ENCODE measurements at regions not wholly inside any gene's neighbourhood (a gene's known extent, or its start where the extent isn't known, plus 50 kb on each side); places are given as distances from the start of the nearest gene placed in this dataset.

- no peak for TF ChIP-seq POLR2A (IDR thresholded peaks at IDR 0.05; ENCODE audit: low read length)
- no peak for TF ChIP-seq GATA1 (IDR thresholded peaks at IDR 0.05; ENCODE audit: low read depth, low read length)
- no peak for DNase-seq
These were observed 1331.7 kb upstream of the WWC1 start for GRCh38 chr5:166959766-166960165.

GRCh38 chr5:166961028-166961427 is 1330.4 kb upstream of the WWC1 start:
- no peak for DNase-seq
- TF ChIP-seq POLR2A (IDR thresholded peaks at IDR 0.05; ENCODE audit: low read length) (no peak), GATA1 (IDR thresholded peaks at IDR 0.05; ENCODE audit: low read depth, low read length) (no peak)

- TF ChIP-seq GATA1 (IDR thresholded peaks at IDR 0.05; ENCODE audit: low read depth, low read length) = no peak
- no peak for TF ChIP-seq POLR2A (IDR thresholded peaks at IDR 0.05; ENCODE audit: low read length)
- no peak for DNase-seq
These were observed 1329.5 kb upstream of the WWC1 start for GRCh38 chr5:166961913-166962312.

- no peak for DNase-seq
These were observed 1329.0 kb upstream of the WWC1 start for GRCh38 chr5:166962461-166962860.

GRCh38 chr5:166963596-166963995 is 1327.8 kb upstream of the WWC1 start:
- DNase-seq = no peak
- no peak for TF ChIP-seq GATA1 (IDR thresholded peaks at IDR 0.05; ENCODE audit: low read depth, low read length)
- no peak for TF ChIP-seq POLR2A (IDR thresholded peaks at IDR 0.05; ENCODE audit: low read length)

More at GRCh38 chr5:166962461-166962860, 1329.0 kb upstream of the WWC1 start:
- no peak for TF ChIP-seq POLR2A (IDR thresholded peaks at IDR 0.05; ENCODE audit: low read length)
- TF ChIP-seq GATA1 (IDR thresholded peaks at IDR 0.05; ENCODE audit: low read depth, low read length) = no peak

- TF ChIP-seq POLR2A (IDR thresholded peaks at IDR 0.05; ENCODE audit: low read length) = no peak
- no peak for TF ChIP-seq GATA1 (IDR thresholded peaks at IDR 0.05; ENCODE audit: low read depth, low read length)
- DNase-seq = no peak
These were observed 1313.5 kb upstream of the WWC1 start for GRCh38 chr5:166977911-166978422.

GRCh38 chr5:166979307-166979895 is 1312.0 kb upstream of the WWC1 start:
- TF ChIP-seq GATA1 (IDR thresholded peaks at IDR 0.05; ENCODE audit: low read depth, low read length) (no peak), POLR2A (IDR thresholded peaks at IDR 0.05; ENCODE audit: low read length) (no peak)
- DNase-seq = no peak

GRCh38 chr5:166980666-166981065 is 1310.8 kb upstream of the WWC1 start:
- no peak for TF ChIP-seq POLR2A (IDR thresholded peaks at IDR 0.05; ENCODE audit: low read length)
- no peak for TF ChIP-seq GATA1 (IDR thresholded peaks at IDR 0.05; ENCODE audit: low read depth, low read length)
- no peak for DNase-seq

GRCh38 chr5:166982226-166982625 is 1309.2 kb upstream of the WWC1 start:
- TF ChIP-seq GATA1 (IDR thresholded peaks at IDR 0.05; ENCODE audit: low read depth, low read length) = no peak
- TF ChIP-seq POLR2A (IDR thresholded peaks at IDR 0.05; ENCODE audit: low read length) = no peak
- DNase-seq = no peak

GRCh38 chr5:166991601-166992000 is 1299.8 kb upstream of the WWC1 start:
- no peak for TF ChIP-seq POLR2A (IDR thresholded peaks at IDR 0.05; ENCODE audit: low read length)
- TF ChIP-seq GATA1 (IDR thresholded peaks at IDR 0.05; ENCODE audit: low read depth, low read length) = no peak
- no peak for DNase-seq

GRCh38 chr5:166992108-166992507 is 1299.3 kb upstream of the WWC1 start:
- TF ChIP-seq POLR2A (IDR thresholded peaks at IDR 0.05; ENCODE audit: low read length) (no peak), GATA1 (IDR thresholded peaks at IDR 0.05; ENCODE audit: low read depth, low read length) (no peak)
- DNase-seq = no peak

- DNase-seq = no peak
- no peak for TF ChIP-seq GATA1 (IDR thresholded peaks at IDR 0.05; ENCODE audit: low read depth, low read length)
- TF ChIP-seq POLR2A (IDR thresholded peaks at IDR 0.05; ENCODE audit: low read length) = no peak
These were observed 1298.3 kb upstream of the WWC1 start for GRCh38 chr5:166992874-166993722.

GRCh38 chr5:166994226-166994625 is 1297.2 kb upstream of the WWC1 start:
- DNase-seq = no peak
- TF ChIP-seq GATA1 (IDR thresholded peaks at IDR 0.05; ENCODE audit: low read depth, low read length) (no peak), POLR2A (IDR thresholded peaks at IDR 0.05; ENCODE audit: low read length) (no peak)

GRCh38 chr5:167001246-167001645 is 1290.2 kb upstream of the WWC1 start:
- DNase-seq = no peak
- TF ChIP-seq POLR2A (IDR thresholded peaks at IDR 0.05; ENCODE audit: low read length) (no peak), GATA1 (IDR thresholded peaks at IDR 0.05; ENCODE audit: low read depth, low read length) (no peak)

GRCh38 chr5:167008705-167009104 is 1282.7 kb upstream of the WWC1 start:
- no peak for DNase-seq
- TF ChIP-seq GATA1 (IDR thresholded peaks at IDR 0.05; ENCODE audit: low read depth, low read length) (no peak), POLR2A (IDR thresholded peaks at IDR 0.05; ENCODE audit: low read length) (no peak)
